Islet precursor cell (in vitro differentiated cells): ENCODE measurements at regions not wholly inside any gene's neighbourhood (a gene's known extent, or its start where the extent isn't known, plus 50 kb on each side); places are given as distances from the start of the nearest gene placed in this dataset.
"Not testable (repeated sequence)": the region's sequence is repeated elsewhere in the genome, so short reads cannot be mapped to it uniquely, and the experiment has no call there.

Experiments used
- DNase-seq: peaks from one replicate; pipeline ENCODE4 v3.0.0-alpha.2; 2018

- no peak for DNase-seq
Observed at GRCh38 chr3:82739390-82739789, 977.9 kb upstream of the GBE1 start.

DNA sequence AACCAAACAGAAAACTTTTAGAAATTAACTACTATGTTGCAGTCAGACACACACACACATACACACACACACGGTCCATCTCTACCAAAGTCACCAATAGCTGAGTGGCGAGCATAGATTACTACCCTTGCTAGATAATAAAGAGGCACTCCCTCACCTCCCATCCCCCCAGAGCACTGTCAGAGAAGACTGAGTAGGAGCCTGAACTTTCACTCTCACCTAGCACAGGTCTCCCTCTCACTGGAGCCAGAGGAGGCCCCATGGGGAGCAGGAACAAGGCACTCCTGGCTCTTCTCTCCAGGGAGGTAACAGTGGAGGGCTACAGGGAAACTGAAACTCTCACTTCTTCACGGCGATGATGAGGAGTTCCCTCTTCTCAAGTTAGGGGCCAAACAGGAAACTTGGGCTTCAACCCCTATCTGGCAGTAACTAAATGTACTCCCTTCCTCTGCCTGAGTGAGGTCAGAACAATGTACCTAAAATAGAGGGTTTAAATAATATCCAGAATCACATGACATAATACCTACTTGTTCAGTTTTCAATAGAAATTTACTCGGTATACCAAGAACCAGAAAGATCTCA is 975.3 kb upstream of the GBE1 start:
- DNase-seq: peak; percentile 51

GRCh38 chr3:82715091-82715856 is 953.8 kb upstream of the GBE1 start:
- DNase-seq: no peak

GRCh38 chr3:82707035-82707434 is 945.6 kb upstream of the GBE1 start:
- peak; percentile 54 for DNase-seq

- DNase-seq: no peak
Observed at GRCh38 chr3:82685761-82686160, 924.3 kb upstream of the GBE1 start.

- no peak for DNase-seq
Observed at GRCh38 chr3:82676356-82677026, 915.0 kb upstream of the GBE1 start.

DNA sequence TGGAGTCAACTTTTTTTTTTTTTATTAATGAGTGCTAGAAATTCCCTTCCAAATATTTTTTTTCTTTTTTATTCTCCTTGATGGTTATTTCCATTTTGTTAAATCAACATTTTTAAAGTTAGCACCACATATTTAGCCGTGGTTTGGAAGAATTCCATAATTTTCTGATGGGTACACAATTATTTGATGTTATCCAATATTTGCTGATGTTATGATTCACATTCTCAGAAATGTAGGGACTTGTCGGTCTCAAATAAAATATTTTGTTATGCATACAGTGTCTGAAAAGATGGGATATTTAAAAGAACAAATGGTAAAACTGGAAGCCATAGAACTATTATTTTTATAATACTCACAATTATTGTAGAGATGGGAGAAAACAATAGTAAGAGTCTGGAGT is 911.5 kb upstream of the GBE1 start:
- DNase-seq: no peak

DNA sequence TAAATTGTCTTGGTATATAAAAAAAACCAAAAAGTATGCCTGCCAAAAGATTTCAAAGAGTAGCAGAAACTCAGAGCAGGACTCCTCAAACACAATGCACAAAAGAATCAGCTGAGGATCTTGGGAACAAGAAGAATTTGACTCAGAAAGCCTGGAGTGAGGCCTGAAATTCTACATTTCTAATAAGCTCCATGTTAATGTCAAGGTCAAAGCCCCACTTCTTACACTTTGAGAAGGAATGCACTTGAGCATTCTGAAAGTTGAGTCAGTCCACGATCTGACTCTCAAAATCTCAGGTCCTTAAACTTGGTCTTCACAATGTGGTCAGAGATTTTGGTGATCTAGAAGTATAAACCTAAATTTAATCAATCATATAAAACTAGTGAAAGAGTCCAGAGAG is 910.0 kb upstream of the GBE1 start:
- no peak for DNase-seq

- DNase-seq: no peak
Observed at GRCh38 chr3:82654708-82655107, 893.3 kb upstream of the GBE1 start.

- peak; percentile 65 for DNase-seq
Observed at GRCh38 chr3:82643948-82644347, 882.5 kb upstream of the GBE1 start.

- no peak for DNase-seq
Observed at GRCh38 chr3:82641701-82642100, 880.3 kb upstream of the GBE1 start.

GRCh38 chr3:82640254-82640653 is 878.8 kb upstream of the GBE1 start:
- DNase-seq: no peak

GRCh38 chr3:82637574-82637973 is 876.1 kb upstream of the GBE1 start:
- DNase-seq: no peak

DNA sequence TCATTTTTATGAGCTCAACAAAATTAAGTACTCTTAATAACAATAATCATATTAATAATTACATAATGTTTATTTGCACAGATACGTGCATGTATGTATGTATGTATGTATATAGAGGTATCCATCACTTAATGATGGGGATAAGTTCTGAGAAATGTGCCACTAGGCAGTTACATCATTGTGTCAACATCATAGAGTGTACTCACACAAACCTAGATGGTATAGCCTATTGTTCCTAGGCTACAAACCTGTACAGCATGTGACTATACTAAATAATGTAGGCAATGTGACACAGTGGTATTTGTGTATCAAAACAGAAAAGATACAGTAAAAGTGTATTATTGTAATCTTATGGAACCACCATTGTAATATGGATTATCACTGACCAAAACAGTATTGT is 874.7 kb upstream of the GBE1 start:
- DNase-seq: no peak

DNA sequence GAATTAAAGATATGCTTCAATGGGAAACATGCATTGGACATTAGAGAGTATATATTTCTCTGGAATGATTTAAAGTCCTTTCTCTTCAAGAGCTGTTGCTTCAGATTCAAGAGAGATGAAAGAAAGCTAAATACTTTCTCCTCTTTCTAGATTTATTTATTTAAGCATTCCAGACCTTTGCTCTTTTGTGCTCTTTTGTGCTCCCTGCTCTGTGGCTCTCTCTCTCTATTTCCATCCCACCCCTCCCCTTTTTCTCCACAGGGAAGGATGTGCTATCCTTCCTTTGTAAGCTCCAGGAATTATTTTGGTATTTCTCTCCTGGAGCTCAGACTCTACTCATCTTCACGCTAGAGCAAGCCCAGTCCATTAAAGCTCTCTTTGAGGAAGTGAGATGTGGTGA is 871.9 kb upstream of the GBE1 start:
- DNase-seq: no peak

GRCh38 chr3:82629937-82630336 is 868.5 kb upstream of the GBE1 start:
- DNase-seq: no peak

DNA sequence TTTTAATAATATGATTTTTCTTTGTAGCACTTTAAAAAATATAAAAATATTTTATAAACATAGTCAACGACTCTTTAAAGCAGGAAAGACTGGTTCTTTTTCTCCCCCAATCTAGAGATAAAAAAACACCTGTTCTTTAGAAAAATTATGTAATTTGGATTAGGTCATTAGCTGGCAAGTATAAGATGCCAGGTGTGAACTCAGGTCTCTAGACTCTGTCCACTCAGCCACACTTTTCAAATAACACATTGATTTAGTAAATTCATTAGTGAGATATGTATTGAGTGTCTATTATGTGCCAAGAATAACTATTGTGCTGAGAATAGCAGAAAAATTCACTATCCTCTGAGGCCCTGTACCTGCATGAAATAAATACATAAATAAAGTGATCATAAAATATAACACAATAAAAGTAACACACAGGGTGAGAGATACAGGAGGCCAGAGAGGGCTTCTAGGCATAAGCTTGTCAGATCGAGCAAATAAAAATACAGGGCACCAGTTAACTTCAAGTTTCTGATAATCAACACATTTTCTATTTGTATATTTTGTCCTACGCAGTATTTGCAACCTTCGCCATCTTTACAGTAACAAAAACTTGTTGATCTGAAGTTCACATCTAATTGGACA is 867.1 kb upstream of the GBE1 start:
- DNase-seq: no peak

GRCh38 chr3:82627733-82628132 is 866.3 kb upstream of the GBE1 start:
- no peak for DNase-seq

DNA sequence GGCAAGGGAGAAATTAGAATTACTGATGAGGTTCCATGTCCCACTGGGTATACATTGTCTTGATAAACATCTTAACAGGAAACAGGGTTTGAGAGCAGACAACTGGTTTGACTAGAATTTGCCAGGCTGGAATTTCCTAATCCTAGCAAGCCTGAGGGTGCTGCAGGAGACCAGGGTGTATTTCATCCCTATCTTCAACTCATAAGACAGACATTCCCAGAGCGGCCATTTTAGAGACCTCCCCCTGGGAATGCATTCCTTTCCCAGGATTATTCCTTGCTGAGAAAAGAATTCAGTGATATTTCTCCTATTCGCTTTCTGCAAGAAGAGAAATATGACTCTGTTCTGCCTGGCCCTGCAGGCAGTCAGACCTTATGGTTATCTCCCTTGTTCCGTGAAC is 859.3 kb upstream of the GBE1 start:
- DNase-seq: not testable (repeated sequence)

DNA sequence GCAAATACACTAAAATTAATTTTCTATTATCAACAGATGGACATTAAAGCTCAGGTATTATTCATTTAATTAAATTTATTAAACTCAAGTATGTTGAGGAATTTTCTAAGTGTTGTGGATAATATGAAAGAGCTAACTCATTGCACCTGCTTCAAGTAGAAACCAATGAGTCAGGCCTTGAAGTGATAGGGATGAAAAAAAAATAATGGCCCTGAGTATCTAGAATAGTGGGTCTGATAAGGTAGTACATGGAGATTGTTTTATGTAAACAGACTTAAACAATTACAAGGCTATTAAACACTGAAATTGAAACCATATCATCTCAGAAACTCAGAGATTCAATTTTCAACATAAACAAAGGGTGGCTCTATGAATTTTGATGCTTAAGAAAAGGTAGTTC is 857.1 kb upstream of the GBE1 start:
- no peak for DNase-seq

DNA sequence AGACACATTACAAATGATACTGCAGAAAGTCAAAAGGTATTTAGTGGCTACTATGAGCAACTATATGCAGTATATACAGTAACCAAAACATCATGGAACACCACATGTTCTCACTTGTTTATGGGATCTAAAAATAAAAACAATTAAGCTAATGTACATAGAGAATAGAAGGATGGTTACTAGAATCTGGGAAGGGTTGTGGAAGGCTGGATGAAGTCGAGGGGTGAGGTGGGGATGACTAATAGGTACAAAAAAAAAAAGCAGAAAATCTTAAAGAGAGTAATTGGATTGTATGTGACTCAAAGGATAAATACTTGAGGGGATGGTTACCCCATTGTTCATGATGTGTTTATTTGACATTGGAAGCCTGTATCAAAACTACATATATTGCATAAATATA is 848.8 kb upstream of the GBE1 start:
- no peak for DNase-seq

- DNase-seq: no peak
Observed at GRCh38 chr3:82607391-82607790, 845.9 kb upstream of the GBE1 start.

DNA sequence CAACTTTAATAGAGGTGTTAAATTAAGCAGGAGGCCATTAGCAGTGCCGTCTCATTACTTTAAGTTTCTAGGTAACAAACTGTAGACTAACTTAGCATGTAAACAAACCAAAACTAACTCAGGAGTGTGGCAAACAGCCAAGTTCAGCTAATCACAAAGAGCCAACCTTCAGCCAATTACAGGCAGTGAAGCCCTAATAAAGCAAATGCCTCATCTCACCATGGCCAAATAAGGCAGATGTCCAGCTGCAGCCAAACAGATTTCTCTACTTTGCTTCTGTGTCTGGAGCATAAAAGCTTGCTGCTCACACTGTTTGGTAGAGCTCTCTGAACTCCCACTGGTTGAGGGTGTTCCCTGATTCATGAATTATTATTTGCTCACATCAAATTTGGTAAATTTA is 835.4 kb upstream of the GBE1 start:
- DNase-seq: no peak

DNA sequence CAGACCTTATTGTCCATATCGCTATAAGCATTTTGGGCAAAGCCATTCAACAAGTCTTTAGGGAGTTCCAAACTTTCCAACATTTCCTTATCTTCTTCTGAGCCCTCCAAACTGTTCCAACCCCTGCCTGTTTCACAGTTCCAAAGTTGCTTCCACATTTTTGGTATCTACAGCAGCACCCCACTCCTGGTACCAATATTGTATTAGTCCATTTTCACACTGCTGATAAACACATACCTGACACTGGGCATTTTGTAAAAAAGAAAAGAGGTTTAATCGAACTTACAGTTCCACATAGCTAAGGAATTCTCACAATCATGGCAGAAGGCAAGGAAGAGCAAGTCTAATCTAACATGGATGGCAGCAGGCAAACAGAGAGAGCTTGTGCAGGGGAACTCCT is 834.1 kb upstream of the GBE1 start:
- no peak for DNase-seq
